SK-N-MC (cell line): ENCODE measurements at regions not wholly inside any gene's neighbourhood (a gene's known extent, or its start where the extent isn't known, plus 50 kb on each side); places are given as distances from the start of the nearest gene placed in this dataset.

Experiments
- EZH2 ChIP-seq: fragments of 200-600 bp; sonication (generic); IDR thresholded peaks from one replicate; pipeline ENCODE4 v1.6.1; 2017; ENCODE audit warnings: antibody characterized with exemption
- FOXP2 ChIP-seq: optimal IDR thresholded peaks from 2 replicates; pipeline ENCODE3; 2011; ENCODE audit warnings: mild to moderate bottlenecking, moderate library complexity; ENCODE audit not compliant: insufficient read depth; ENCODE audit errors: extremely low read length, control extremely low read depth
- POLR2AphosphoS5 ChIP-seq: IDR thresholded peaks from 2 replicates; pipeline ENCODE4 v1.6.1; 2012; ENCODE audit warnings: mild to moderate bottlenecking, low read depth, low read length, borderline replicate concordance

DNA sequence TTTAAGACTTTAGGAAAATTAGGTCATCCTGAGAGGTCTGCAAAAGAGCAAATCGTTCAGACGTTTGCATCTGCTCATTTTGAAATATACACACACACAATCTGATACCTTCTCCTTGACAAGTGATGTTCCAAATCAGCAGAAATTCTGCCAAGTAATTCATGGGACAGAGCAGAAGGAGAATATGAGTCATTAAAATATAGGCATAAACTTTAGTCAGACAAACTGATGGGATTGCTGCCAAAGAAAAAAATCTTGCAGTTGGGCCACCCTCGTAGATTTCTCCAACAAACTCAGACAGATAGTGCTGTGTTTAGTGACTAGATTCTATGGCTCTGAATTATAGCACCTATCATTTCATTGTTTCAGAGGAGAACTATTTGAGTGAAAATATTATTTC, 336.3 kb downstream of the NYAP2 start:
- TF ChIP-seq POLR2AphosphoS5: no peak
- no peak for TF ChIP-seq EZH2
- TF ChIP-seq FOXP2: no peak
